Endothelial cell of umbilical vein (primary cell): ENCODE measurements at regions not wholly inside any gene's neighbourhood (a gene's known extent, or its start where the extent isn't known, plus 50 kb on each side); places are given as distances from the start of the nearest gene placed in this dataset.

ENCODE experiments used
- BruUV-seq: library from RNA; stranded (reverse); fragments of 400-500 nt; replicated peaks from 2 replicates; lab custom pipeline; 2021; lab: Mats Ljungman, UMichigan
- CTCF ChIA-PET: fragments of 300-600, 350-600 bp; sonication (Branson Sonifier 250); formaldehyde crosslinking; loops from one replicate; lab custom pipeline; 2021; ENCODE audit warnings: antibody characterized with exemption, inconsistent platforms; lab: Charles Lee
- POLR2A ChIA-PET: fragments of 300-600, 350-600 bp; sonication (Branson Sonifier 250); formaldehyde crosslinking; loops from one replicate; lab custom pipeline; 2021; ENCODE audit warnings: antibody characterized with exemption, inconsistent platforms; lab: Charles Lee
- DNase-seq: peaks from one replicate; pipeline ENCODE4 v3.0.0-alpha.2; 2011; ENCODE audit warnings: low read depth, low spot score
- FAIRE-seq: peaks from 2 replicates; lab custom pipeline; 2011; peaks lifted over from hg19 to GRCh38; lab: Jason Lieb, UNC
- H2AFZ ChIP-seq: 2 replicates; pipeline ENCODE4 v1.6.0; 2012; ENCODE audit warnings: low read depth, low read length, control low read depth, inconsistent platforms
- H3K27ac ChIP-seq: 2 replicates; pipeline ENCODE4 v1.5.1; 2011; ENCODE audit warnings: low read depth, mild to moderate bottlenecking, control low read depth, low read length, moderate library complexity; ENCODE audit not compliant: insufficient read depth
- H3K27me3 ChIP-seq, 2 experiments: 2 replicates each; pipeline versions ENCODE4 v1.6.0 to v1.6.1; 2011; ENCODE audit warnings: low read length in 2 of 2, mixed read lengths in 1 of 2; ENCODE audit not compliant: control insufficient read depth in 2 of 2, insufficient read depth in 2 of 2
- H3K36me3 ChIP-seq, 2 experiments: 2 replicates in 1 of 2; 3 replicates in 1 of 2; pipeline ENCODE4 v1.5.1; 2011; ENCODE audit warnings: low read length in 2 of 2, mild to moderate bottlenecking in 1 of 2, moderate library complexity in 1 of 2; ENCODE audit not compliant: control insufficient read depth in 2 of 2, insufficient read depth in 2 of 2; ENCODE audit errors: extremely low read depth in 1 of 2
- H3K4me1 ChIP-seq: 3 replicates; pipeline ENCODE4 v1.5.1; 2011; ENCODE audit warnings: mild to moderate bottlenecking, low read length; ENCODE audit not compliant: control insufficient read depth, insufficient read depth; ENCODE audit errors: extremely low read depth
- H3K4me2 ChIP-seq: 2 replicates; pipeline ENCODE4 v1.6.1; 2011; ENCODE audit warnings: low read length, control low read depth, mixed read lengths; ENCODE audit not compliant: insufficient read depth
- H3K4me3 ChIP-seq, 3 experiments: fragments of 200-600 bp in 1 of 3; sonication (generic), shearing (Covaris generic) in 1 of 3; replicated peaks in 1 of 3; 2 replicates each; pipeline ENCODE4 v1.5.1; 2011 to 2016; ENCODE audit warnings: control low read depth in 3 of 3, low read length in 3 of 3, mild to moderate bottlenecking in 2 of 3, inconsistent platforms in 1 of 3, low read depth in 1 of 3, moderate library complexity in 1 of 3; ENCODE audit not compliant: insufficient read depth in 1 of 3
- H3K79me2 ChIP-seq: 2 replicates; pipeline ENCODE4 v1.6.0; 2012; ENCODE audit warnings: low read length, inconsistent platforms; ENCODE audit not compliant: control insufficient read depth, insufficient read depth
- H3K9ac ChIP-seq: replicated peaks from 2 replicates; pipeline ENCODE3; 2011; ENCODE audit warnings: low read length, control low read depth; ENCODE audit not compliant: insufficient read depth; ENCODE audit errors: extremely low read depth
- H3K9me1 ChIP-seq: replicated peaks from 3 replicates; pipeline ENCODE4 v1.6.0; 2011; ENCODE audit warnings: mild to moderate bottlenecking, low read length; ENCODE audit not compliant: control insufficient read depth, insufficient read depth; ENCODE audit errors: extremely low read depth
- H3K9me3 ChIP-seq: replicated peaks from 2 replicates; pipeline ENCODE4 v1.5.1; 2012; ENCODE audit warnings: low read length, inconsistent platforms; ENCODE audit not compliant: control insufficient read depth, insufficient read depth
- H4K20me1 ChIP-seq: replicated peaks from 2 replicates; pipeline ENCODE3; 2011; ENCODE audit warnings: mild to moderate bottlenecking, low read length; ENCODE audit not compliant: control insufficient read depth, insufficient read depth; ENCODE audit errors: extremely low read depth
- CTCF ChIP-seq, 2 donors: IDR thresholded peaks; 1 replicate in 1 of 2; 2 replicates in 1 of 2; pipeline ENCODE4 v1.5.1; 2011; ENCODE audit warnings: low read length in 2 of 2, mild to moderate bottlenecking in 2 of 2, moderate library complexity in 2 of 2, control low read depth in 1 of 2, inconsistent platforms in 1 of 2, low read depth in 1 of 2; ENCODE audit not compliant: insufficient read depth in 1 of 2; ENCODE audit errors: extremely low read depth in 1 of 2
- EZH2 ChIP-seq: IDR thresholded peaks from 2 replicates; pipeline ENCODE4 v1.6.1; 2012; ENCODE audit warnings: borderline replicate concordance, low read depth, mild to moderate bottlenecking, moderate library complexity, low read length, inconsistent platforms; ENCODE audit not compliant: severe bottlenecking
- FOS ChIP-seq: IDR thresholded peaks from 2 replicates; pipeline ENCODE4 v1.6.1; 2011; ENCODE audit warnings: mild to moderate bottlenecking, low read length, moderate library complexity, borderline replicate concordance; ENCODE audit not compliant: insufficient read depth
- GATA2 ChIP-seq: IDR thresholded peaks from 2 replicates; pipeline ENCODE4 v1.7.0; 2011; ENCODE audit warnings: low read depth, mild to moderate bottlenecking, moderate library complexity, mixed read lengths, low read length; ENCODE audit not compliant: insufficient read length, insufficient read depth
- JUN ChIP-seq: IDR thresholded peaks from 2 replicates; pipeline ENCODE4 v1.6.1; 2011; ENCODE audit warnings: borderline replicate concordance, low read depth; ENCODE audit not compliant: insufficient read length, insufficient read depth
- MAX ChIP-seq: IDR thresholded peaks from 2 replicates; pipeline ENCODE4 v1.6.1; 2011; ENCODE audit not compliant: insufficient read depth, insufficient read length
- MYC ChIP-seq: IDR thresholded peaks from one replicate; pipeline ENCODE4 v1.6.1; 2011; ENCODE audit warnings: mild to moderate bottlenecking, low read depth, low read length
- POLR2A ChIP-seq: IDR thresholded peaks from 2 replicates; pipeline ENCODE4 v1.6.1; 2012; ENCODE audit warnings: low read depth, mild to moderate bottlenecking, control low read depth, low read length
- POLR2AphosphoS5 ChIP-seq: IDR thresholded peaks from 2 replicates; pipeline ENCODE4 v1.6.1; 2012; ENCODE audit warnings: low read depth, mild to moderate bottlenecking, control low read depth, low read length, moderate library complexity; ENCODE audit not compliant: insufficient read depth
- dilution Hi-C: fragments of 300-500 bp; cut with MboI; formaldehyde crosslinking; loops from one replicate; pipeline ENCODE4 v1.15.0; 2019; ENCODE audit warnings: low sequenced_read_pairs; ENCODE audit not compliant: extremely low pct_ligation_motif_present
- intact Hi-C: fragments of 100-400 bp; cut with micrococcal nuclease; formaldehyde crosslinking; loops from one replicate; pipeline ENCODE4 v1.10.0; 2022

- TF ChIP-seq FOS (no peak), MYC (no peak), POLR2AphosphoS5 (no peak), MAX (no peak), CTCF (IDR thresholded peaks at IDR 0.05; ENCODE audit: extremely low read depth in 1 of 2, insufficient read depth in 1 of 2, low read depth in 1 of 2, low read length in 2 of 2) (no peak), JUN (no peak), POLR2A (no peak), EZH2 (no peak), GATA2 (no peak)
- H4K20me1 ChIP-seq: no peaks in the 10 kb centered on the region
- H3K9me3 ChIP-seq: no peaks in the 10 kb centered on the region
- H3K27ac ChIP-seq: no peak overlapping the region
- no peaks in the 10 kb centered on the region for H3K4me1 ChIP-seq
- no peak overlapping the region for H3K4me2 ChIP-seq
- H3K36me3 ChIP-seq: no peaks in the 10 kb centered on the region
- POLR2A ChIA-PET: no interaction called here
- H2AFZ ChIP-seq: no peak overlapping the region
- no peaks in the 10 kb centered on the region for H3K79me2 ChIP-seq
- no peak overlapping the region for H3K4me3 ChIP-seq
- FAIRE-seq: no peak
- BruUV-seq: no TSS peak
- CTCF ChIA-PET: no interaction called here
- dilution Hi-C loops (no loop called here), intact Hi-C loops (no loop called here)
- H3K27me3 ChIP-seq: no peaks in the 10 kb centered on the region
- H3K9ac ChIP-seq: no peak overlapping the region
- no peak for DNase-seq
- no peaks in the 10 kb centered on the region for H3K9me1 ChIP-seq
Measured at GRCh38 chr10:55786461-55787050, 574.5 kb downstream of the ZWINT start.
